Parathyroid adenoma (tissue), 2 donors: ENCODE measurements at regions not wholly inside any gene's neighbourhood (a gene's known extent, or its start where the extent isn't known, plus 50 kb on each side); places are given as distances from the start of the nearest gene placed in this dataset.

ENCODE experiments used
- H2AFZ ChIP-seq: fragments of 300-600 bp; sonication (generic); one replicate; pipeline ENCODE4 v1.7.0; 2017; ENCODE audit warnings: antibody characterized with exemption, mild to moderate bottlenecking
- H3K27ac ChIP-seq: fragments of 300-600 bp; sonication (generic); one replicate; pipeline ENCODE4 v1.7.0; 2017
- H3K27me3 ChIP-seq: fragments of 300-600 bp; sonication (generic); one replicate; pipeline ENCODE4 v1.7.0; 2017; ENCODE audit warnings: low read length; ENCODE audit not compliant: control insufficient read depth, insufficient read depth
- H3K36me3 ChIP-seq: fragments of 300-600 bp; sonication (generic); one replicate; pipeline ENCODE4 v1.7.0; 2017; ENCODE audit warnings: low read length; ENCODE audit not compliant: control insufficient read depth, insufficient read depth
- H3K4me1 ChIP-seq: fragments of 300-600 bp; sonication (generic); one replicate; pipeline ENCODE4 v1.7.0; 2017; ENCODE audit warnings: control low read depth
- H3K4me2 ChIP-seq: fragments of 300-600 bp; sonication (generic); one replicate; pipeline ENCODE4 v1.7.0; 2017; ENCODE audit warnings: low read length
- H3K4me3 ChIP-seq: fragments of 300-600 bp; sonication (generic); one replicate; pipeline ENCODE4 v1.7.0; 2017; ENCODE audit warnings: low read depth, low read length
- H3K79me2 ChIP-seq: fragments of 300-600 bp; sonication (generic); one replicate; pipeline ENCODE4 v1.7.0; 2017; ENCODE audit warnings: control low read depth
- H3K9ac ChIP-seq: fragments of 300-600 bp; sonication (generic); one replicate; pipeline ENCODE4 v1.7.0; 2017; ENCODE audit warnings: mild to moderate bottlenecking
- H3K9me3 ChIP-seq: fragments of 300-600 bp; sonication (generic); one replicate; pipeline ENCODE4 v1.7.0; 2017; ENCODE audit warnings: low read length; ENCODE audit not compliant: control insufficient read depth
- TF ChIP-seq, protein P1 (sequence below): fragments of 300-600 bp; sonication (generic); IDR thresholded peaks from one replicate; pipeline ENCODE4 v1.7.0; 2017; ENCODE audit warnings: antibody characterized with exemption, mild to moderate bottlenecking
- donor health status: primary hyperparathyroidism.

DNA sequence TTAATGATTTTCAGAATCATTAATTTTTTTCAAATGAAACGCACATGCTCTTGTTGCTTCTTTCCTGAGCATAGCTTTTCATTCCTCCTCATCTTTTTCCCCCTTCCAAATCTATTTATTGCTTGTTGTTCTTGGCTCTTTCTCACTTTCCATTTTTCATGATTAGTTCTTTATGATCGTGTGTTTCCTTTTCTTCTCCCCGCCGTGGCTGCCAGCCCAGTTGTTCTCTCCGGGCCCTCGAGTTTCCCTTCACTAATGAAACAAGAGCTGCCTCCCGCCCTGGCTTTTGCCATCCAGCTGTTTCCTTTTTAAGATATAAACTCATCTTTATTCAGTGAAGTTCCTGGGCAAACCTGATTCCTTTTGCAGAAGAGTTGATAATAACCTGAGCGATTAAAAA lies 170.2 kb upstream of the NR2F2 start:
- H3K79me2 ChIP-seq = no peaks in the 10 kb centered on the region
- H3K4me3 ChIP-seq = no peak overlapping the region
- TF ChIP-seq, protein P1, sequence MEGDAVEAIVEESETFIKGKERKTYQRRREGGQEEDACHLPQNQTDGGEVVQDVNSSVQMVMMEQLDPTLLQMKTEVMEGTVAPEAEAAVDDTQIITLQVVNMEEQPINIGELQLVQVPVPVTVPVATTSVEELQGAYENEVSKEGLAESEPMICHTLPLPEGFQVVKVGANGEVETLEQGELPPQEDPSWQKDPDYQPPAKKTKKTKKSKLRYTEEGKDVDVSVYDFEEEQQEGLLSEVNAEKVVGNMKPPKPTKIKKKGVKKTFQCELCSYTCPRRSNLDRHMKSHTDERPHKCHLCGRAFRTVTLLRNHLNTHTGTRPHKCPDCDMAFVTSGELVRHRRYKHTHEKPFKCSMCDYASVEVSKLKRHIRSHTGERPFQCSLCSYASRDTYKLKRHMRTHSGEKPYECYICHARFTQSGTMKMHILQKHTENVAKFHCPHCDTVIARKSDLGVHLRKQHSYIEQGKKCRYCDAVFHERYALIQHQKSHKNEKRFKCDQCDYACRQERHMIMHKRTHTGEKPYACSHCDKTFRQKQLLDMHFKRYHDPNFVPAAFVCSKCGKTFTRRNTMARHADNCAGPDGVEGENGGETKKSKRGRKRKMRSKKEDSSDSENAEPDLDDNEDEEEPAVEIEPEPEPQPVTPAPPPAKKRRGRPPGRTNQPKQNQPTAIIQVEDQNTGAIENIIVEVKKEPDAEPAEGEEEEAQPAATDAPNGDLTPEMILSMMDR = no peak
- H3K9ac ChIP-seq = no peak overlapping the region
- H3K27ac ChIP-seq = no peak overlapping the region
- H3K36me3 ChIP-seq = no peaks in the 10 kb centered on the region
- H2AFZ ChIP-seq = no peak overlapping the region
- no peaks in the 10 kb centered on the region for H3K4me1 ChIP-seq
- no peaks in the 10 kb centered on the region for H3K9me3 ChIP-seq
- no peaks in the 10 kb centered on the region for H3K27me3 ChIP-seq
- no peak overlapping the region for H3K4me2 ChIP-seq

DNA sequence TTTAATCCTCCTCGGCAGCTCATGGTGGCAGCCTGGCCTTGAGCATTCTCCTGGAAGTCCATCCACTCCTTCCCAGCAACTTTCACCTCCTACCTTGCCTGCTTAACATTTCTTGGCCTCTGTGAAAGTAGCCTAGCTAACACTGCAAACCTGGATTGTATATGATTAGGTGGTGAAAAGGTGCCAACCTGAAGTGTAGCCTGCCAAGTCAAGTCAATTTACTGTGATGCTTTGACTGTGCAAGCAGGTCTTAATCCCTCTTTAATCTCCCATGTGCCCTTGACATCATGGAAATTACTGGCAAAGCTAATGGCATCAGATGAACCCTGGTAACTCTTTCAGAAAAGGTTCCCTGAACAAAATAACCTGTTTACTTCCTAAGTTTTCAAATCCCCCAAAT lies 169.7 kb upstream of the NR2F2 start:
- H3K9ac ChIP-seq = no peak overlapping the region
- no peak overlapping the region for H3K4me2 ChIP-seq
- H3K4me1 ChIP-seq = no peaks in the 10 kb centered on the region
- no peaks in the 10 kb centered on the region for H3K9me3 ChIP-seq
- no peak overlapping the region for H3K4me3 ChIP-seq
- no peak overlapping the region for H3K27ac ChIP-seq
- no peaks in the 10 kb centered on the region for H3K27me3 ChIP-seq
- no peaks in the 10 kb centered on the region for H3K36me3 ChIP-seq
- H3K79me2 ChIP-seq = no peaks in the 10 kb centered on the region
- no peak overlapping the region for H2AFZ ChIP-seq
- TF ChIP-seq, protein P1 = no peak

DNA sequence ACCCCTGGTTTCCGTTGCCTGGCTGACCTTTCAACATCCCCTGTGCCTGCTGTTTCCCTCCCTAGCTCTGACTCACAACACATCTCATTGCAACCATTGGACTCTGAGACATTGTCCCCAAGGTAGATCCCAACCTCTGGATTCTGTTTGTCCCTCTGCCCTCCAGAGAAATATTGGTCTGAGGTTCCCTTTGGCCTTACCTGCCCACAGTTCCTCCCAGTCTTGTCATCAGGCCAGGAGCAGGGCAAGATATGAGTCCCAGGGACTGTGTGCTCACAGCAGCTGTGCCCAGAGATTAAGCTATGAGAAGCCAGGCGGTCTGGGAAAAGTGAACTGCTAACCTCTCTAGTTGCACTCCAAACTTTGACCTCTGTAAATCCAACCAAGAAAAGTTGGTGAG lies 168.2 kb upstream of the NR2F2 start:
- Histone ChIP-seq H2AFZ (no peak overlapping the region), H3K36me3 (no peaks in the 10 kb centered on the region), H3K27me3 (no peaks in the 10 kb centered on the region), H3K79me2 (no peaks in the 10 kb centered on the region), H3K4me1 (no peaks in the 10 kb centered on the region), H3K4me2 (no peak overlapping the region), H3K4me3 (no peak overlapping the region), H3K9me3 (no peaks in the 10 kb centered on the region), H3K9ac (no peak overlapping the region), H3K27ac (no peak overlapping the region)
- TF ChIP-seq, protein P1 = no peak

DNA sequence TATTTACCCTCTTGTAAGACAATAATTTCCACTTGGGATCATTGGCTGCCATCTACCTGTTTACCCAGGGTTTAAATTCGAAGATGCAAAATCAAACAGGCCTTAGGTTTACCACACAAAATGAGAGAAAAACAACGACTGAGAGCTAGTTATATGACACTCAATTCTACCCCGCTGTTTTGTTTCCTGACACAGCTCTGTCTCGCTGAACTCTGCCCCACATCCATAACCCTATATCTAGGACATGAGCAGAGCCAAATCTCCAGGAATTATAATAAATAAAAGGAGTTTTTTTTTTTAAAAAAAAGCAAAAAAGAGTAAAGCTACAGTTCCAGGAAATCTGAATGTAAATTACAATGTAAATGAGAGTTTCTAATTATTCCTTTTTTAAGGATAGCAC lies 165.4 kb upstream of the NR2F2 start:
- Histone ChIP-seq H3K9me3 (no peaks in the 10 kb centered on the region), H3K27me3 (no peaks in the 10 kb centered on the region), H3K4me2 (no peak overlapping the region), H3K4me3 (no peak overlapping the region), H3K79me2 (no peaks in the 10 kb centered on the region), H3K27ac (no peak overlapping the region), H3K4me1 (no peaks in the 10 kb centered on the region), H2AFZ (no peak overlapping the region), H3K9ac (no peak overlapping the region), H3K36me3 (no peaks in the 10 kb centered on the region)
- TF ChIP-seq, protein P1 = no peak

DNA sequence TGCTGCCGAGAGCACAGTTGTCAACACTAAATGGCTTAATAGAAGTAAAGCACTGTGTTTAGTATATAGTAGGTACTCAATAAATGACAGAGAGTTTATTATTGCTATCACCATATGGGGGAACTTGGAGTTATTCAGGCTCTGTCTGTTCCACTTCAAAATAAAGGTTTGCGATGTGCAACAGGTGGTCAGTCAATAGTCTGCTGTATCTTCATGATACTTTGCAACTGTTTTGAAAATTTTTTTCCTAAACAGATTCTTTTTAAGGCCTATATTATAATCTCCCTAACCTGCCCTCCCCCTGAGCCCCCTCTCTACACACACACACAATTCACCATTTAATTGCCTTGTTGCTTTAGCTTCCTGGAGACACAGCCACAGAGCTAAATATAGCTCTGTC lies 164.7 kb upstream of the NR2F2 start:
- Histone ChIP-seq H3K36me3 (no peaks in the 10 kb centered on the region), H3K27ac (no peak overlapping the region), H3K9ac (no peak overlapping the region), H3K4me2 (no peak overlapping the region), H3K4me3 (no peak overlapping the region), H3K27me3 (no peaks in the 10 kb centered on the region), H3K4me1 (no peaks in the 10 kb centered on the region), H2AFZ (no peak overlapping the region), H3K79me2 (no peaks in the 10 kb centered on the region), H3K9me3 (no peaks in the 10 kb centered on the region)
- TF ChIP-seq, protein P1 = no peak
